ENCODE measurements at regions not wholly inside any gene's neighbourhood (a gene's known extent, or its start where the extent isn't known, plus 50 kb on each side); places are given as distances from the start of the nearest gene placed in this dataset.
"Not testable (repeated sequence)": the region's sequence is repeated elsewhere in the genome, so short reads cannot be mapped to it uniquely, and the experiment has no call there.

DNA sequence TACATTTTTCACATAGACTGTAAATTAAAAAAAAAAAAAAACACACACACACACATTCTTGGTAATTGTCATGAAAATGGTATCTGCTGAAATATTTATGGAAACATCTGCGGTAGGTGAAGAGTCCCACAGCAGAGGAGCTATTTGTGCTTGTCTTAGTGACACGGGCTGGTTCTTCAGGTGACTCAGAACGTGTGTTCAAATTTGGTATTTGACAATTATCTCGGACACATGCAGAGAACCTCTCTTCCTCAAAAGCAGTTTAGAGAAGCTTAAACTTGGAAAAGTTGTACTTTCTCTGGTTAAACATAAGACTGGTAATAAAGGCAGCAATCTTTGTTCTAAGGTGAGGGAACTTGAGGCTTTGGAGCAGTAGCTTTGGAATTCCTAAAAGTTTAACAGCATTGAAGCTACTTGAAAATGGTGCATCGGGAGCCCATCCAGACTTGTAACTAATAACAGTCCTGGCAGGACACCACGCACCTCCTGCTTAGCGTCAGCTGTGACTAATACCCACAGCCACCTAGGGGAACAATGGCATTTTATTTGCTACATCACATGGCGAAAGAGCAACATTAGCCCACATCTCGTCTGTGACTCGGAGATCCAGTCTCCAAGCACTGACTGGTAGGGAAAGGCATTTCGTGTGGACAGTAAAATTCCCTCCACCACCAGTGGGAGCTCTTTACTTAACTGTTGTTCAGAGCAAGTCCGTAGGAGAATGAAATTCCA lies 1505.1 kb upstream of the SLC10A2 start:
- DNase-seq: no peak

DNA sequence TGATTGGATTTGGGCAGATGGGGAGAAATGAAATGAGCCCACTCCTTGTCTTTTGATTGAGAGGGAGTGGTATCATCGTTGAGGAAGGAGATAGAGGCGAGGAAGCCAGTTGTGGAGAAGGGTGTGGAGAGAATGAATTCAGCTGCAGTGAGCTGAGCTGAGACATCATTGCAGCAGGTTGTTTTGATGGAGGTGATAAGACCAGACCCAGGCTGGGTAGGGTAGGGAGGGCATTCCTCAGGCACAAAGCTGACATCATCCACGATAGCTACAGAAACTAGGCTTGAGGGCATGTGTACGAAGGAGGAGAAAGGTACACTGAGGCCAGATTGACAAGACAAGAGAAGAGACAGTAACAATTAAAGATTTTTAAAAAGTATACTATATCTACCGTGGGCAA lies 1500.9 kb upstream of the SLC10A2 start:
- DNase-seq: no peak

DNA sequence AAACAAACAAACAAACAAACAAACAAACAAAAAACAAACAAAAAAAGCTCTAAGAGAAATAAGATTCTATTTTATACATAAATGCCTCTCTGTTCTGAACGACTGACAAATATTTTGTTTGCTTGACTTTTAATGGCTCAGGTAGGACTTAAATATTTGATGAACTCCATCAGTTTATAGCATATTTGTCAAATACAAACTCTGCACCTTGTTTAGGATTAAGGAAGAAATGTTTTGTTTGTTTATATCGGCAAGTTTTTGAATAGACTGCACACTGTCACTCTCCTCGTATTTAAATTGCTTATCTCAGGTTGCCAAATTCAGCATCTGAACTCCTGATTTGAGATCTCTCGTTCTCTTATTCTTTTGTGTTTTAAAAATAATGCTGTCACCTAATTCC lies 1499.7 kb upstream of the SLC10A2 start:
- no peak for DNase-seq

DNA sequence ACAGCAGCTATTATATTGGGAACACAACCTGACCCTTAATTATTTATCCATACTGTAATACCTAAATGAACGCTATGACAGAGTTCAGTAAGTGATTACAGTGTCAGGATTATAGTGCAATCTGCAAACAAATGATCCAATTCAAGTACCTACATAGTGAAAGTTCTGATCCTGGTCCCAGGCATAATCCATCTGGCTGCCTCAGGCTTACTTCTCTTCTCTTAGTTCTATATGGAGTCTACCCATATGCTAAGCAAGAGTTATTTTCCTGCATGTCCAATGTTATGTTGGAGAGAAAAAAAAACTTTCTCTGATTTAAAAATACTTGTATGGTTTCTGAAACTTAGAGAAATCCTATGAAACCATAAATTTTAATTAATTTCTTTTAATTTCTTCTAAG lies 1487.7 kb upstream of the SLC10A2 start:
- DNase-seq: no peak

DNA sequence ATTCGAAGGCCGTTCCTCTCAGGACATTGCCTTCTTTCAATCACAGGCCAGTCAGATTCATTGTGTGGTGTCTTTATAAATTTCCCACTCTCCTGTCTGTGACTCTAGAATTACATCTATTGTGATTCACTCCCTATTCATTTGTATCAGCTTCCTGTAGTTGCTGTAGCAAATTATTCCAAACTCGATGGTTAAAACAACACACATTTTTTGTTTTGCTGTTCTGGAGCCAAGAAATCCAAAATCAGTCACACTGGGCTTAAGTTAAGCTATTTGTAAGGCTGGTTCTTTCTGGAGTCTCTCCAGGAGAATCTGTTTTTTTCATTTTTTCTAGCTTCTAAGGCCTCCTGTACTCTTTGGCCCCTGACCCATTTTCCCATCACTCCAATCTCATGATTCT lies 1487.0 kb upstream of the SLC10A2 start:
- no peak for DNase-seq

DNA sequence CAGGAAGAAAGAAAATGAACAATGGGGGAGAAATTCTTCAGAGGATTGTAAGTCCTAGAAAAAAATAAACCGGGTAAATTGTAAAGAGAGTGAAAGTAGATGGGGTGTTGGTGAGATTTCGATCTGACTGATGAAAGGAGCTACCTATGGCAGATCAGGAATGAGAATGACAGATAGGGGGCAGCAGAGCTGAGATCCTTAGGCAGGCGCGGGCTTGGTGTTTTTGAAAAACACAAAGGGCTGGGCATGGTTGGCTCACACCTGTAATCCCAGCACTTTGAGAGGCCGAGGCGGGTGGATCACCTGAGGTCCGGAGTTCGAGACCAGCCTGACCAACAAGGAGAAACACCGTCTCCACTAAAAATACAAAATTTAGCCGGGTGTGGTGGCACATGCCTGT lies 1468.6 kb upstream of the SLC10A2 start:
- DNase-seq: no peak

DNA sequence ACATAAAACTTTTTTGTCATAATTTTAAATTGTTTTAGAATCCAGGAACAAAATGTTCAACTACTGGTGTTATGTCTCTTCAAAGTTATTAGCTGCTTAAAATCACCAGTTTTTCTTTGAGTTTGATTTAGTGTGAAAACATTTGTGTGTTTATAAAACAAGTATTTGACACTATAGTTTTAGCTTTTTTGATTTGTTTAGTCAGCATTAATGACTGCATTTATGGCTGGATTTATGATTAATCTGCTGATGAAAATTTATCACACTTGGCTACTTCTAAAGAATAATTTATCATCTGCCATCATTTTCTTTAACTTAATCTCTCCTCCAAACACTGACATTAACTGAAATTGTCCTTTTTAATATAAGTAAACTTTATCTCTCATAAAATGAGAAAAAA lies 1465.9 kb upstream of the SLC10A2 start:
- DNase-seq: no peak

DNA sequence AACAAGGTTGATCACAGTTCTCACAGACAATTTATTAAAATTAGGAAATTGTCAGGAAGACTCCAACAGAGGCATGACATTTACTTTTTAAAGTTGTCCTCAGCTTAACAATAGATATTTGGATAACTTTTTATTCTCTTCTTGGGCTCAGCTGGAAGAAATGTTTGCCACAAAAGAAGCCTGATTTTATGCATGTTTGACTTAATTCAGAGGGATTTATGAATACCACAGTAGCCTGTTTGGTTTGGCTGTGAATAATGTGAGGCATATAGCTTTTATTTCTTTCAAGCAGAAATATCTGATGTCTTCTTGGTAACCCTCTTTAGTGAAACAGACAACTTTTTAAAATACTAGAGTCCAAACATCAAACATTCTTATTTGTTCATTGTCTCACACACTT lies 1464.5 kb upstream of the SLC10A2 start:
- DNase-seq: no peak

DNA sequence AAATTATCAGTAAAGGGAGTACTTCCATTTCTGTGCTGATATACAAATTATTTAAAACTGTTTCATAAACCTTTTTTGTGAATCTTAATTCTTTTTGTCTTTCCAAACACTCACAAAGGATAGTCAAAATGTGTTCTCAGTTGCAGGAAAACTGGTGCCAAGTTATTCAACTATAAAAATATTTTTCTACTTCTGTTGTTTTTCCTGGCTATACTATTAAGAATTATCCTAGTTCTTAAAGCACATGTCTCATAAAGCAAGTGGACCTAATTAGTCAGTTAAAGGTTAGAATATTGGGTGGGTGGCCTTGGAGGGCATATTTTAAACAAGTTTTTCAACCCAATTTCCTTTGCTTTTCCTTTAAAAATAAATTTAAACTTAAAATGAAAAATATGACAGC lies 1460.3 kb upstream of the SLC10A2 start:
- no peak for DNase-seq

DNA sequence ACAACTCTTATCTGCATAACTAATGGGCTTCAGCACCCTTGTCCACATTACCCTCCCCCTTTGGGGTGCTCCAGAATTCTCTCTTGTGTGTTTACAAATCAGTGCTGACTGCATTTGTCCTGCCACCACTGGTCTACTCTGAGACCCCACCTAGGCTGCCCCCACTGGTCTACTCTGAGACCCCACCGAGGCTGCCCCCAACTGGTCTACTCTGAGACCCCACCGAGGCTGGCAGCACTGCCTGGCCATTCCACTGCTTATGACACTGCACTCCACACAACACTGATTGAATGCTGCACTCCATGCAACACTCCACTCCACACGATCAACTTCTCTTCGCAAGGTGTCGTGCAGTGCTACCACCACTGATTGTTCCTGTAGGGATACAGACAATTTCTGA lies 1459.2 kb upstream of the SLC10A2 start:
- no peak for DNase-seq

DNA sequence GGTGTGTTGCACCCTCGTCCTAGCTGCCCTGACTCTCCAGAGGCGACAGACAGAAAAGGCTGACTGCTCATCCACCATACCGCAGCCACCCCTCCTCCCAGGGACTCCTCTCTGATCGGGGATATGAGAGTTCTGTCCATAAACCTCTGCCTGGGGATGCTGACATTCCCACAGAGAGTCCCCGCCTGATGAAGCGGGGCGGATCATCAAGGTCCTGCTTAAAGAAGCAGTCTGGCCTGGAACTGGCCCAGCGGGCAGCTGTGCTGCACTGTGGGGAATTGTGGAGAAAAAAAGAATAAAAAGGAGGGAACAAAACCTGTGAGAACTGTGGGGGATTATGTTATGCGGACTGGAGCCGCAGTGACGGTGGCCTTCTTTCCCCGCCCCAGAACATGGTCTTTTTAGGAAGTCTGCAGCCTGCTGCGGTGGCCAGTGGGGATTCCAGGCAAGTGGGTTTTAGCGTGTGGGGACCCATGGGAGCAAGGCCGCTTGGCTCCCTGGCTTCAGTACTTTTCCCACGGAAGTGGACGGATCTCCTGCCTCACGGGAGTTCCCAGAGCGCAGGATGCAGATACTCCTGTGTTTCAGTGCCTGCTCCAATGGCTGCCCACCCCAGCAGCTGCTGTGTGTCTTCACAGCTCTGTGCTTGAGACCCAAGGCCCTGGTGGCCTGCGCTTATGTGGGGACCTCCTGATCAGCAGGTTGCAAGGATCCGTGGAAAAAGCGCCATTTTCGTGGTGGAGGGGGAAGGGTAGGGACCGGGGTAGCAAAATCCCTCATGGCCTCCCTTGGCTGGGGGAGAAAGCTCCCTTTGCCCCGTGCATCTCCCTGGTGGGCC lies 1456.2 kb upstream of the SLC10A2 start:
- no peak for DNase-seq

DNA sequence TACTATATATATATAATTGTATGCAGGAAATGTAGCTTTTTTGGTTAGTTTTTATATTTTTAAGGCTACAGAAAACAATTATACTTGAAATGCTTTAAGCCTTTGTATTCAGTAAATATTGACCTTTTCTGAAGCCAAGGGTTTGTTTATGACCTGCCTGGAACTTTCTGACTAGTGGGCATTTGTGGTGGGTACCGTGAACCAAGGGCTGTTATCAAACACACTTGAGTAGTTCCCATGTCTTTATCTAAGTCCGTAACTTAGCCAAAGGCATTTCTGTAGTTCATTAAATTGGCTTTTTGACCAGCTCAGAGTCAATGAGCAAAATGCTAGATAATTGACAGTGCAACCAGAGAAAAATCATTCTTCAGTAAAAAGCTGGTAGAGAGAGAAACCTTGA lies 1444.2 kb upstream of the SLC10A2 start:
- no peak for DNase-seq

DNA sequence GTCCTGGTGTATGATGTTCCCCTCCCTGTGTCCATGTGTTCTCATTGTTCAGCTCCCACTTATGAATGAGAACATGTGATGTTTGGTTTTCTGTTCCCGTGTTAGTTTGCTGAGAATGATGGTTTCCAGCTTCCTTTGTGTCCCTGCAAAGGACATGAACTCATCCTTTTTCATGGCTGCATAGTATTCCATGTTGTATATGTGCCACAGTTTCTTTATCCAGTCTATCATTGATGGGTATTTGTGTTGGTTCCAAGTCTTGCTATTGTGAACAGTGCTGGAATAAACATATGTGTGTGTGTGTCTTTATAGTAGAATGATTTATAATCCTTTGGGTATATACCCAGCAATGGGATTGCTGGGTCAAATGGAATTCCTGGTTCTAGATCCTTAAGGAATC lies 1427.3 kb upstream of the SLC10A2 start:
- DNase-seq: not testable (repeated sequence)

DNA sequence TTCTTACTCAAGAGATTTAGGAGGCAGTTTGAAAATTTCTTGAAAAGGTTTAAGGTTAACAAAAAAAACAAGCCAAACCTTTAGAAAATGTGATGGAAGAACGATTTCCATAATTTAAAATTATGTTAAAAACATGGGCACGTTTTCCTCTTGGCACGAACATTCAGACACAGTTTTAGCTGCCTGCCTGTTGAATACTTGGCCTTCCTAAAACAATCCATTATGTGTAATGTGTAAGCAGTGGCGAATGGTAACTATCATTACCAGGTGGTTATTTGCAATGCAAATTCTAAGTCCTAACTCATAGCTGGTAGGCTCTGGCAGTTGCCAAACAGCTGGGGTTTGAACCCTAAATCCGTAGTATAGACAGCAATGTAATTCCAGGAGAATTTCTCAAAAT lies 1425.7 kb upstream of the SLC10A2 start:
- DNase-seq: no peak

DNA sequence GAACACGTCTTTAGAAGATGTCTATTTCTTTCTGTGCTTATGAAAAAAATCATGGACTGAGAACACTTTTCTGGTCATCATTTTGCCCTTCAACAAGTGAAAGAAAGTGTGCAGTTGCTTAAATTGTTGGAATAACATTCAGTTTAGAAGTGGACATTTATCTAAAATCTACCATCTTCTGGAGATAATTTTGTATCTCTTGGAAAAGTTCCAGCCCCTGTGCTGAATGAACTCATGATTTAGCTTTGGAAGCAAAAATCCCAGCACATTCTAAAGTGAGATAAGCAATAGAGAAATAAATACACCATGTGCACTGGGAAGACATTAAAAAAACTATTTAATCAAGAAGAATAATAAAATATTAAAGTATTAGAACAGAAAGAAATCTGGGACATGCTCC lies 1420.8 kb upstream of the SLC10A2 start:
- no peak for DNase-seq

DNA sequence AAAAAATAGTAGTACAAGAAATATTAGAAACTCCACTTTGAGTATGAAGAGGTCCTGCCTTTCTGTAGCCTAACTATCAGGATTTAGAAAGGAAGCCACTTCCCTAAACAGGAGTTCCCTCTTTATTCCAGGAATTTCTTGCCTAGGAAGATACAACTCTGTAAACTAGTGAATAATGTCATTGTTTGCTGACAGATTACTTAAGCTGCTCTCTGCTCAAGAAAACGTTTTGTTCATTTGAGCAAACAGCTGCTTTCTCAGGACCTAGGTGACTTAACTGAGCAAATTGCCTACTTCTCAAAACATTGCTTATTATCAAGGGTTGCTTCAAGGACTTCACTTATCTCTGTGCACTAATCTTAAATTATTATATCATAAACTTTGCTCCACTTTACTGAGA lies 1419.4 kb upstream of the SLC10A2 start:
- DNase-seq: no peak

DNA sequence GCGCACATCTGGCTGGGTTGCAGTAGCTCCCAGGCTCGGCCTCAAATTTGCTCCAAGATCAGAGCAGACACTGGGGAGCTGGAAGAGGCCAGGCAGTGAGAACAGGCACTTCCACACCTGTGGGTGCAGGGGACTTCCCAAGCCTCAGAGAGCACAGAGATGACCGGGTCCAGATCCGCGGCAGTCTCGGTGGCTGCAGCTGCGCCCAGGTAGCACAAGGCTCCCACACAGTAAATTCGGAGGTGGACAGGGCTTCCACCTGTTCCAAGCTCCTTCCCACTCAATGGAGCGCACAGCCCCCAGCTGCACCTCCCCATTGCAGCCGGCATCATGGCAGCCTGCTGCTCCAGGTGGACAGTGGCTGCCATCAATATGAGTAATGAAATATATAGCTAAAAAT lies 1417.4 kb upstream of the SLC10A2 start:
- DNase-seq: no peak

DNA sequence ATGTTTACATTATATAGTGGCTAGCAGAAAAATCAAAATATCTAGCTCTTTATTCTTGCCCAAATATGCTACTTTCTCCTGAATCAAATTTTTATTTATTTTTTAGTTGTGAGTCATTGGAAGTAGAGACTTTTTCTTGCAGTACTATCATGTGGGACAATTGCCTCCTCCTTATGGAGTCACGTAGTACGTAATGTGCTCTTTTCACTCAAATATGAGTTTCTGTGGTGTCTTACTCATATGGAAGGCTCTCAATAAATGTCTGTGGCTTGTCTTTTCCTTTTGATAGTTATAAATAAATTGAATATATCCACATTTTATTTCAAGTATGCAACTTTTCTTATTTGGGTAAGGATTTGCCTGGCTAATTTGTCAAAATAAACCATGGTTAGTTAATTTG lies 1411.0 kb upstream of the SLC10A2 start:
- DNase-seq: no peak

DNA sequence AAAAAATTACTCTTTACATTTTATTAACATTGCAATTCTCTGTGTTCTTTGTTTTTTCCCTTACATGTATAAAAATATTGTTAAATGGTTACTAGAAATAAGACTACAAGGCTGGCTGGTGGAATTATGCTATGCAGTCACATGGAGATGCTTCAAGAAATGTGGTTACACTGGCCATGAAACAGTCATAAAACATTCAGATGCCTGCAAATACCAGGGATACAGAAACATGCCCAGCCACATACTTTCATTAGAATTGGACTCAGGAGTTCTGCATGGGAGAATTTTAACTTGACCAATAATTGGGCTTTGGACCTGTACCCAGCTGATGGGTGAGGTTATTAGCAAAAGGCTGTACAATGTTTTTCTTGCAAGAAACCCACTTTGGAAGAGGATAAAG lies 1407.7 kb upstream of the SLC10A2 start:
- DNase-seq: no peak

DNA sequence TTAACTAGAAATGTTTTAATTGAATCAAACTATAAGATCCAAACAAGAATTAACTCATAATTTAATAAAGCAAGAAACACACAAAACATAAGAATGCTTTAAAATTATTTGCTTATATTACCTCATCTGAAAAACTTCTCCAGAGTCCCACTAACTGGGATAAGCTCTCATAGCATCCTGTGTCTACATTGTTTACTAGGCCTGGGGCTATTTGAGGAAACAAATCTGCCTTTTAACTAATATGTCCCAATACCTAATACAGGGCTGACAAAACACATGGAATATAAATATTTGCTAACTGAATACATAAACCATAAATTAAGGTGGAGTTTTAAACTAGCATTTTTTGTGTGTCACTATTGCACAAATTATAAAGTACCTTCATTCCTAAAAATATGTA lies 1399.8 kb upstream of the SLC10A2 start:
- no peak for DNase-seq

DNA sequence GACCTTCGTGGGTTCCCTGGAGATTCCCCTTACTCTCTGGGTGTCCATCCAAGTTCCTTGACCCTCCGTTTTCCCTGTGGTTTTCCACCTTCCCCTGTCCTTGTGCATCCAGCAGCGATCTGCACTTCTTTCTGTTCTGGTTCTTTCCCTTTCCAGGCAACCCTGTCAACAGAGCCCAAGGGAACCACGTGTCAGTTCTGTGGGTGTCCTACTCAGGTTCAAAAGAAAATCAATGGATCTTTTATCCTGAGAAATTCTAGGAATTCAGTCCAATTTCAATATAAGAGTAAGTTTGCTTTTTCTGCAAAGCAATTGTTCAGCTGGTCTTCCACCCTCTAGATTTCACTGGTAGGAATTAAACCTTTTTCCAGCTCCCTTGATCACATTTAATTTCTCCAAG lies 1394.8 kb upstream of the SLC10A2 start:
- no peak for DNase-seq

DNA sequence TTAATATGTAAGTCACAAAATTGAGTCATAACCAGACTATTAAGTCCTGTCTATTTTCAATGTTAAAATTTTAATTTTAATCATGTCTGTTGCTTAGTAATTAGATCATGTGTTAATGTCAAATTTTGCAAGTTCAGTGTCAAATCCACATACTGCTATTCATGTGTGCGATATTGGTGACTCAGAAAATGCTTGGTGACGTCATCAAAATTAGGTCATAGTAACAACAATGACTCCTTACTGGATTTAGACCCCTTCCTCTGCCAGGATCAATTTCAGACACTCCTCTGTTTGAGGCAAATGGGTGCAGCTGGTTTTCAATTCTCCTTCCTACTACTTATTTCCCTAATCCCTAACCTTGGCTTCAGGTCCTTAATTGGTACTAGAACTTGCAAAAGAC lies 1394.3 kb upstream of the SLC10A2 start:
- DNase-seq: no peak

DNA sequence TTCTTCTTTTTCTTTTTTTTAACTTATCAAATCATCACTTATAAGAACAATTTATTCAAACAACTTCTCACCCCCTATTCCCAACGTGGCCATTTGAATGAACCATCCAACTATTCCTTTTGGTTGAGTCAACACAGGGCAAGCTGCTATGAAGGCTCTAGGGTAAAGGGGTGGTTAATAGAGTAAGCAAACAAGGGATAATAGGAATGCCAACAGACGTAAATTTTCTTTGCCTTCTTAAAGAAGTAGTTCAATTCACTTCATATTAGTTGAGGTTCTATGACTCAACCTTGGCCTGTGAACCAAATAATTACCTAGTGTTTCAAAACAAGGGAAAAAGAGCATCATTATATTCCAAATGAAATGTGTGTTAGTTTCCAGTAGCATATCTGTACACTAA lies 1383.8 kb upstream of the SLC10A2 start:
- no peak for DNase-seq

DNA sequence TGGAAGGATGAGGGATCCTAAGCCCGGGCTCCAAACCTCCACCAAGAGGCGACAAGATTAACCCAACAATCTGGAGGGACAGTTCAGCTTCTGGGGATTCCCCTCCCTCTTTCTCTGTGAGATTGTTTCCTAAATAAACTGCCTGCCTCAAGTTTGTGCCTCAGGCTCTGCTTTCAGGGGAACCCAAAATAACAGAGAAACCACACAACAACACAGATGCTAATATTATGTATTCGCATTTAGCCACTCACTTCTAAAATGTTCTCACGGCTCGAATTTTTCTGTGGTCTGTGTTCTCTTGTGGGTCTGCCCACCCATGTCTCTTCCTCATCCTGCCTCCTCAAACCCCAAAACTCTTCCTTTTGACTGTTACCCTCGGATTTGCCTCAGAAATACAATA lies 1381.1 kb upstream of the SLC10A2 start:
- DNase-seq: no peak

DNA sequence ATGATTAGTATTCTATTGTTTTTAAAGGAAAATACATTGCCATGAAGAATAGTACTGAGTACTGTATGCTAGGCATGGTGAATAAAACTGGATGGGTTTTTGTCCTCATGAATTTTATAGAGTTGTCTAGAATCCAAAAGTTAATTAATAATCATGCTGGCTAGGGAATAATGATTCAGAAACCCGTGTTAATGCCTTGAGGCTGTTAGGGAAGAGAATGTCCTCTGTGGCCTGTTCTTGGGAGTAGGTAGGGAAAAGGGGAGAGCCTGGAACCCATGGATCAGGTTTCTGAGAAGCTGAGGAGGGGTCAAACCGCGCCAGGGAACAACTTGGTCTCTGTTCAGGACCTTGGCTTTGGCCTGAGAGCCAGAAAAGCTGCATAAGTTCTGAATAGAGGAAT lies 1376.3 kb upstream of the SLC10A2 start:
- no peak for DNase-seq

All from CD4-positive, alpha-beta T cell treated with Interleukin-1 beta for 1 hour (primary cell).